HepG2 (cell line): ENCODE measurements at regions not wholly inside any gene's neighbourhood (a gene's known extent, or its start where the extent isn't known, plus 50 kb on each side); places are given as distances from the start of the nearest gene placed in this dataset.

Source experiments
- ERF ChIP-seq: IDR thresholded peaks from 2 replicates; pipeline ENCODE4 v1.6.1; 2018; ENCODE audit warnings: missing biosample characterization, missing genetic modification reagents
- REST ChIP-seq, 2 experiments: IDR thresholded peaks; 2 replicates each; pipeline ENCODE4 v1.6.1; 2011 to 2012; ENCODE audit warnings: low read length in 2 of 2, borderline replicate concordance in 1 of 2, low read depth in 1 of 2, mild to moderate bottlenecking in 1 of 2, moderate library complexity in 1 of 2

- TF ChIP-seq ERF (no peak), REST (IDR thresholded peaks at IDR 0.05; ENCODE audit: borderline replicate concordance in 1 of 2, low read depth in 1 of 2, low read length in 2 of 2) (no peak)
These were observed 789.6 kb downstream of the RNF144A start for GRCh38 chr2:7706791-7707190.
